ENCODE measurements at regions not wholly inside any gene's neighbourhood (a gene's known extent, or its start where the extent isn't known, plus 50 kb on each side); places are given as distances from the start of the nearest gene placed in this dataset.
"Not testable (repeated sequence)": the region's sequence is repeated elsewhere in the genome, so short reads cannot be mapped to it uniquely, and the experiment has no call there.

DNA sequence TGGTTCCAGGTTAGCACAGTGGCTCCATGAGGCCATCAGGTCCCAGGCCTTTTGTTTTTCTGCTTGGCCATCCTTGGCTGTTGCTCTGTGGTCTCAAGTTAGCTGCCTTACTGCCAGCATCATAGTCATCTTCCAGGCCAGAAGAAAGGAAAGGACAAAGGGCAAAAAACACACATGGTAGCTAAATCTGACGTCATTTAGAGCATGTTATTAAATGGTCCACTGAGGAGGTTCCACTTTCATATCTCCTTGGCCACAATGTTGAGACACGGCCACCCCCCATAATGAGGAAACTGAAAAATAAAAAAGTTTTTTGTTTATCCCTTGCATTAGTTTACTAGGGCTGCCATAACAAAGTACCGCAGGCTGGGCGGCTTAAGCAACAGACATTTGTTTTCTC, 106.4 kb upstream of the NIPBL start:
- 86 to 96% methylated on average over 4 of the region's 4 CpGs for WGBS, 2 donors
- no peak for DNase-seq
- Histone ChIP-seq H3K4me1 (no peaks in the 10 kb centered on the region), H3K27me3 (no peaks in the 10 kb centered on the region), H3K27ac (no peak overlapping the region), H3K4me3 (no peak overlapping the region), H3K9me3 (no peaks in the 10 kb centered on the region), H3K36me3 (ENCODE audit: low read depth, missing control alignments) (no peaks in the 10 kb centered on the region)
- TF ChIP-seq, protein P1, sequence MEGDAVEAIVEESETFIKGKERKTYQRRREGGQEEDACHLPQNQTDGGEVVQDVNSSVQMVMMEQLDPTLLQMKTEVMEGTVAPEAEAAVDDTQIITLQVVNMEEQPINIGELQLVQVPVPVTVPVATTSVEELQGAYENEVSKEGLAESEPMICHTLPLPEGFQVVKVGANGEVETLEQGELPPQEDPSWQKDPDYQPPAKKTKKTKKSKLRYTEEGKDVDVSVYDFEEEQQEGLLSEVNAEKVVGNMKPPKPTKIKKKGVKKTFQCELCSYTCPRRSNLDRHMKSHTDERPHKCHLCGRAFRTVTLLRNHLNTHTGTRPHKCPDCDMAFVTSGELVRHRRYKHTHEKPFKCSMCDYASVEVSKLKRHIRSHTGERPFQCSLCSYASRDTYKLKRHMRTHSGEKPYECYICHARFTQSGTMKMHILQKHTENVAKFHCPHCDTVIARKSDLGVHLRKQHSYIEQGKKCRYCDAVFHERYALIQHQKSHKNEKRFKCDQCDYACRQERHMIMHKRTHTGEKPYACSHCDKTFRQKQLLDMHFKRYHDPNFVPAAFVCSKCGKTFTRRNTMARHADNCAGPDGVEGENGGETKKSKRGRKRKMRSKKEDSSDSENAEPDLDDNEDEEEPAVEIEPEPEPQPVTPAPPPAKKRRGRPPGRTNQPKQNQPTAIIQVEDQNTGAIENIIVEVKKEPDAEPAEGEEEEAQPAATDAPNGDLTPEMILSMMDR (IDR thresholded peaks at IDR 0.05) = no peak
- TF ChIP-seq POLR2A (IDR thresholded peaks at IDR 0.05) = no peak
- intact Hi-C loops (cut with DNase I; ENCODE audit: low total_unique reads) = no loop called here

DNA sequence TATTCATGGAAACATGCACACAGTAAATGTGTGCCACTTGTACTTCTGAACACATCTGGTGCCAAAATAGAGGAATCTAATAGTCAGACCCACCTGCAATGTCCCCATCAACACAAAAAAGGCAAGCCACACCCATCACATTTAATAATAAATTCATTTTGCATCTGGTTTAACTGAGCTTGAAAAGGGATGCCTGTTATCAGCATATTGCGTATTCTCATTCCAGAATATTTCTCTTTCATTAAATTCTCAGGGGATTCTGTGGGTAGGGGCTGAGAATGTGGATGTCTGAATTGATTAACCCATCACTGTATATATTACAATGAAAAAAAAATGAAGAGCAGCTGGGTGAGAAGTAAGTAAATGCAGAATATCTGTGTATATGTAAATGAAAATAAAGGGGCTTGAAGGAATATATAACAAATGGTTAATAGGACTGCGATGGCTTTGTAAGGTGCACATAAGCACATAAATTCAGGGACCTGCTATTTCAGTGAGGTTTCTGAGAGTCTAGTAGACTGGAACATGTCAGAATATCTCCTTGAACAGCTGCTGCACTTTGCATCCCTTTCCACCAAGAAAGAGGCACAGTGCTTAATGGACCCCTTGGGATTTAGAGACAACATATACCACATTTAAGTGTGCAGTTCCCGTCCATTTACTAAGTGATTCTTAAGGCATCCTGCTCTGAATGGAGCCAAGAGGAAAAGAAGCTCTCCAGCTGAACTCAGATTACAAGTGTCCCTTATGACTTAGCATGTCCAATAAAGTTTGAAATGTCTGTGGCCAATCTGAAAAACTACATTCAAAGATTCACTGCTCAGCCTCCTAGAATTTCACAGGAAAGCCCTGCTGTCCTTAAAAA, 104.1 kb upstream of the NIPBL start:
- Histone ChIP-seq H3K27ac (no peak overlapping the region), H3K4me3 (no peak overlapping the region), H3K36me3 (ENCODE audit: low read depth, missing control alignments) (no peaks in the 10 kb centered on the region), H3K4me1 (no peaks in the 10 kb centered on the region), H3K27me3 (no peaks in the 10 kb centered on the region), H3K9me3 (no peaks in the 10 kb centered on the region)
- DNase-seq = no peak
- WGBS, 2 donors = 47 to 65% methylated on average over 3 of the region's 3 CpGs
- intact Hi-C loops (cut with DNase I; ENCODE audit: low total_unique reads) = no loop called here
- TF ChIP-seq POLR2A (IDR thresholded peaks at IDR 0.05) = no peak
- TF ChIP-seq, protein P1 (IDR thresholded peaks at IDR 0.05) = no peak

DNA sequence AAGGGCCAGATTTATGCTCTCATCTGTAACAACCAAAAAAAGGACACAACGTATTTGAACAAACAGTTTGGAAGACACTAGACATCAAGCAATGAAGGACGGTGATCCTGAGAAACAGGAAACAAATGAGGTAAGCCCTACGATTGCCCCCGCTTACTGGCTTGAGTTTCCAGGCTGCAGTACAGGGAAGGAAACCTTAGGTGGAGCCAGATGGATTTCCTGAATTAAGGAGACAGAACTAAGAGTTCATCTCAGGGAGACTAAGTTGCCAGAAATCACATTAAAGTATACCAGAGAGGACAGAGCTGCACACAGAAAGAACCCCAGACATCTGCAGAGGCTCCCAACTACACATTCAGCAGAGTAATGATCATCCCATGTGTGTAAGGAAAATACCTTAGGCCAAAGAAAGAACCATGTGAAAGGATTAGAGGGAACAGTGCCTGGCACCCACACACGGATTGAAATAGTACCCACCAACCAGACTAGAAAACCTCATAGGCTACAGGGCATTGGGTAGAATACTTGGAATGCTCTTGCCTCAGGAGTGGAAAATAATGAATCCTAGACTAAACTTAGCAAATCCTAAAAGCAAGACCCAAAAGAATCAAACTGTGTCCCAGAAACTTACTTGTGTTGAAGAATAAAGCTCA, 99.3 kb upstream of the NIPBL start:
- Histone ChIP-seq H3K27me3 (no peaks in the 10 kb centered on the region), H3K27ac (no peak overlapping the region), H3K4me3 (no peak overlapping the region), H3K36me3 (ENCODE audit: low read depth, missing control alignments) (no peaks in the 10 kb centered on the region), H3K4me1 (no peaks in the 10 kb centered on the region), H3K9me3 (no peaks in the 10 kb centered on the region)
- intact Hi-C loops (cut with DNase I; ENCODE audit: low total_unique reads) = no loop called here
- TF ChIP-seq POLR2A (IDR thresholded peaks at IDR 0.05) = no peak
- TF ChIP-seq, protein P1 (IDR thresholded peaks at IDR 0.05) = peak in 2 of 3 experiments; percentile 45 to 52
- WGBS, 2 donors = 26 to 31% methylated on average over 5 of the region's 5 CpGs
- DNase-seq = peak; percentile 47

DNA sequence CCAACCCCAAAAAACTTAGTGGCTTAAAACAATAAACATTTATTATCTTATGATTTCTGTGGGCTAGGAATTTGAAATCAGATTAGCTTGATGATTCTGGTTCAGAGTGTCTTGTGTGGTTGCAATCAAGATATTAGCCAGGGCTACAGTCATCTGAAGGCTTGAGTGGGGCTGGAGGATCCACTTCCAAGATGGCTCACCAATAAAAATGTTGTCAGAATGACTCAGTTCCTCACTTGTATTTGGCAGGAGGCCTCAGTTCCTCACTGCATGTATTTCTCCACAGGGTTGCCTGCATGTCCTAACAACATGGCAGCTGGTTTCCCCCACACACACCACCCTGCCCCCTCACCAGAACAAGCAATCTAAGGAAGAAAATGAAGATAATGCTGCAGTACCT, 98.2 kb upstream of the NIPBL start:
- DNase-seq = no peak
- Histone ChIP-seq H3K4me3 (no peak overlapping the region), H3K27me3 (no peaks in the 10 kb centered on the region), H3K36me3 (ENCODE audit: low read depth, missing control alignments) (no peaks in the 10 kb centered on the region), H3K4me1 (no peaks in the 10 kb centered on the region), H3K9me3 (no peaks in the 10 kb centered on the region), H3K27ac (no peak overlapping the region)
- TF ChIP-seq, protein P1 (IDR thresholded peaks at IDR 0.05) = no peak
- TF ChIP-seq POLR2A (IDR thresholded peaks at IDR 0.05) = no peak
- intact Hi-C loops (cut with DNase I; ENCODE audit: low total_unique reads) = no loop called here

DNA sequence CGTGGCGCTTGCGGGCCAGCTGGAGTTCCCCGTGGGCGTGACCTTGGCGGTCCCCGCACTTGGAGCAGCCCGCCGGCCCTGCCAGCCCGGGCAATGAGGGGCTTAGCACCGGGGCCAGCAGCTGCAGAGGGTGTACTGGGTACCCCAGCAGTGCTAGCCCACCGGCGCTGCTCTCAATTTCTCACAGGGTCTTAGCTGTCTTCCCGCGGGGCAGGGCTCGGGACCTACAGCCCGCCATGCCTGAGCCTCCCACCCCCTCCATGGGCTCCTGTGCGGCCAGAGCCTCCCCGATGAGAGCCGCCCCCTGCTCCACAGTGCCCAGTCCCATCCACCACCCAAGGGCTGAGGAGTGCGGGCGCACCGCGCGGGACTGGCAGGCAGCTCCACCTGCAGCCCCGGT, 94.0 kb upstream of the NIPBL start:
- H3K27ac ChIP-seq; DNase-seq; H3K4me3 ChIP-seq; H3K36me3 ChIP-seq (ENCODE audit: low read depth, missing control alignments); H3K9me3 ChIP-seq; H3K27me3 ChIP-seq; intact Hi-C loops (cut with DNase I; ENCODE audit: low total_unique reads); H3K4me1 ChIP-seq: not testable (repeated sequence)
- WGBS, 2 donors = 77% methylated on average over 20 of the region's 26 CpGs; no CpG with 5 or more reads in 1 of the 2 donors

Data from testis (tissue), 2 donors.